IMR-90 (cell line): ENCODE measurements at regions not wholly inside any gene's neighbourhood (a gene's known extent, or its start where the extent isn't known, plus 50 kb on each side); places are given as distances from the start of the nearest gene placed in this dataset.

ENCODE experiments used
- ATAC-seq: fragments of 200-7000 bp; cut with Tn5 transposase; 2 replicates; pipeline ENCODE4 v1.9.1; 2020; ENCODE audit warnings: low read depth, mild to moderate bottlenecking, moderate library complexity
- BruUV-seq: library from RNA; stranded (reverse); fragments of 400-500 nt; replicated peaks from 2 replicates; lab custom pipeline; 2021; lab: Mats Ljungman, UMichigan
- CTCF ChIA-PET: fragments of 300-600 bp; formaldehyde crosslinking; extraction: SDS; loops from one replicate; lab custom pipeline; 2021; ENCODE audit warnings: antibody characterized with exemption; lab: Yijun Ruan, JAX
- POLR2A ChIA-PET: fragments of 300-600 bp; sonication (Branson Sonifier 250); formaldehyde crosslinking; loops from one replicate; lab custom pipeline; 2022; ENCODE audit warnings: antibody characterized with exemption; ENCODE audit not compliant: unreplicated experiment; lab: Charles Lee
- DNase-seq: peaks from one replicate; pipeline ENCODE4 v3.0.0; 2013
- H2AFZ ChIP-seq: replicated peaks from 2 replicates; pipeline ENCODE3; 2013; ENCODE audit warnings: low read length, mild to moderate bottlenecking; ENCODE audit not compliant: poor library complexity
- H2AK5ac ChIP-seq: 2 replicates; pipeline ENCODE4 v1.6.1; 2013; ENCODE audit warnings: low read depth, low read length, inconsistent platforms
- H2AK9ac ChIP-seq: replicated peaks from 2 replicates; pipeline ENCODE3; 2013; ENCODE audit warnings: mild to moderate bottlenecking, low read depth, low read length, moderate library complexity; ENCODE audit not compliant: poor library complexity
- H2BK120ac ChIP-seq: 2 replicates; pipeline ENCODE4 v1.6.1; 2013; ENCODE audit warnings: low read depth, low read length, inconsistent platforms
- H2BK15ac ChIP-seq: 3 replicates; pipeline ENCODE4 v1.6.1; 2013; ENCODE audit warnings: low read depth, low read length, inconsistent platforms
- H2BK20ac ChIP-seq: 2 replicates; pipeline ENCODE4 v1.6.1; 2013; ENCODE audit warnings: low read depth, mild to moderate bottlenecking, inconsistent platforms, low read length, moderate library complexity
- H2BK5ac ChIP-seq: 2 replicates; pipeline ENCODE4 v1.6.1; 2013; ENCODE audit warnings: mild to moderate bottlenecking, low read depth, low read length, inconsistent platforms; ENCODE audit not compliant: poor library complexity, severe bottlenecking
- H3K14ac ChIP-seq: replicated peaks from 2 replicates; pipeline ENCODE4 v1.6.1; 2013; ENCODE audit warnings: low read depth, low read length, inconsistent platforms
- H3K18ac ChIP-seq: 2 replicates; pipeline ENCODE4 v1.6.1; 2013; ENCODE audit warnings: low read depth, low read length, control low read depth
- H3K23ac ChIP-seq: 2 replicates; pipeline ENCODE4 v1.6.1; 2013; ENCODE audit warnings: low read depth, low read length, inconsistent platforms
- H3K27ac ChIP-seq: 2 replicates; pipeline ENCODE4 v1.5.1; 2013; ENCODE audit warnings: mild to moderate bottlenecking, control low read depth, low read length; ENCODE audit not compliant: insufficient read depth
- H3K27me3 ChIP-seq: 2 replicates; pipeline ENCODE4 v1.6.1; 2013; ENCODE audit warnings: low read length; ENCODE audit not compliant: control insufficient read depth, insufficient read depth
- H3K36me3 ChIP-seq: 2 replicates; pipeline ENCODE4 v1.6.1; 2013; ENCODE audit warnings: low read length, mixed read lengths; ENCODE audit not compliant: control insufficient read depth, insufficient read depth
- H3K4ac ChIP-seq: 2 replicates; pipeline ENCODE4 v1.6.1; 2013; ENCODE audit warnings: low read depth, low read length, inconsistent platforms
- H3K4me1 ChIP-seq: 2 replicates; pipeline ENCODE4 v1.6.1; 2013; ENCODE audit warnings: low read length, mixed read lengths; ENCODE audit not compliant: control insufficient read depth, insufficient read depth
- H3K4me2 ChIP-seq: 2 replicates; pipeline ENCODE4 v1.6.1; 2013; ENCODE audit warnings: low read depth, mild to moderate bottlenecking, control low read depth, low read length, moderate library complexity
- H3K4me3 ChIP-seq: 2 replicates; pipeline ENCODE4 v1.5.1; 2013; ENCODE audit warnings: low read depth, mild to moderate bottlenecking, control low read depth, low read length, moderate library complexity; ENCODE audit not compliant: insufficient read depth
- H3K56ac ChIP-seq: 2 replicates; pipeline ENCODE4 v1.6.1; 2013; ENCODE audit warnings: low read length, inconsistent platforms; ENCODE audit not compliant: insufficient read depth; ENCODE audit errors: extremely low read depth
- H3K79me1 ChIP-seq, 2 experiments: 2 replicates each; pipeline ENCODE4 v1.6.1; 2013; ENCODE audit warnings: low read length in 2 of 2, inconsistent platforms in 1 of 2, low read depth in 1 of 2
- H3K9ac ChIP-seq: 2 replicates; pipeline ENCODE4 v1.6.1; 2013; ENCODE audit warnings: low read depth, low read length, control low read depth
- H3K9me1 ChIP-seq: 2 replicates; pipeline ENCODE4 v1.6.1; 2013; ENCODE audit warnings: low read length, inconsistent platforms; ENCODE audit not compliant: insufficient read depth
- H3K9me3 ChIP-seq: 2 replicates; pipeline ENCODE4 v1.6.1; 2013; ENCODE audit warnings: low read length; ENCODE audit not compliant: control insufficient read depth, insufficient read depth
- H4K20me1 ChIP-seq: 2 replicates; pipeline ENCODE4 v1.6.1; 2013; ENCODE audit warnings: low read length, inconsistent platforms; ENCODE audit not compliant: insufficient read depth
- H4K5ac ChIP-seq: 2 replicates; pipeline ENCODE4 v1.6.1; 2013; ENCODE audit warnings: mild to moderate bottlenecking, low read depth, low read length, control low read depth
- H4K8ac ChIP-seq, 2 experiments: 2 replicates each; pipeline ENCODE4 v1.6.1; 2013; ENCODE audit warnings: low read depth in 2 of 2, low read length in 2 of 2, control low read depth in 1 of 2, inconsistent platforms in 1 of 2
- H4K91ac ChIP-seq: 2 replicates; pipeline ENCODE4 v1.6.1; 2013; ENCODE audit warnings: low read depth, low read length, inconsistent platforms; ENCODE audit not compliant: insufficient read depth
- MAFK ChIP-seq: IDR thresholded peaks from 2 replicates; pipeline ENCODE4 v1.6.1; 2012; ENCODE audit warnings: low read depth, low read length, improper control_type of control experiment
- NFE2L2 ChIP-seq: fragments of 150-350 bp; IDR thresholded peaks from 2 replicates; pipeline ENCODE4 v1.6.1; 2016; ENCODE audit warnings: low read depth, mild to moderate bottlenecking, low read length
- RCOR1 ChIP-seq: IDR thresholded peaks from 2 replicates; pipeline ENCODE4 v1.6.1; 2012; ENCODE audit warnings: mild to moderate bottlenecking, low read length, improper control_type of control experiment; ENCODE audit not compliant: insufficient replicate concordance
- WGBS, 2 experiments: methylation state at CpG; one replicate each; pipeline versions ENCODE4 v1.1.5 to v1.1.7; 2013; ENCODE audit warnings: missing lambda C conversion rate in 2 of 2; ENCODE audit not compliant: insufficient read length in 1 of 2; ENCODE audit errors: extremely low coverage in 2 of 2; 5-methylcytosine and 5-hydroxymethylcytosine counted together
- dilution Hi-C: fragments of 300-500 bp; cut with HindIII; formaldehyde crosslinking; loops from one replicate; pipeline ENCODE4 v1.14.3; 2018; ENCODE audit warnings: low sequenced_read_pairs; ENCODE audit not compliant: unreplicated experiment
- in situ Hi-C: fragments of 300-500 bp; cut with MboI; formaldehyde crosslinking; loops from 3 replicates; pipeline ENCODE4 v1.14.3; 2019; ENCODE audit warnings: low sequenced_read_pairs, inconsistent platforms, mixed read lengths
- intact Hi-C: fragments of 100-400 bp; cut with micrococcal nuclease; formaldehyde crosslinking; loops from 2 replicates; pipeline ENCODE4 v1.10.0; 2022

- dilution Hi-C loops = no loop called here
- no peak for DNase-seq
- H2BK15ac ChIP-seq = no peak overlapping the region
- H3K9ac ChIP-seq = no peak overlapping the region
- no peak overlapping the region for H2AK9ac ChIP-seq
- H3K9me3 ChIP-seq = no peaks in the 10 kb centered on the region
- no peak for TF ChIP-seq RCOR1
- TF ChIP-seq MAFK = no peak
- TF ChIP-seq NFE2L2 = no peak
- no peak overlapping the region for H2AK5ac ChIP-seq
- H3K14ac ChIP-seq = no peak overlapping the region
- no CpG with 5 or more reads among the region's 2 CpGs for WGBS, 2 experiments
- CTCF ChIA-PET = no interaction called here
- H2BK120ac ChIP-seq = no peak overlapping the region
- no peaks in the 10 kb centered on the region for H3K9me1 ChIP-seq
- H3K4me2 ChIP-seq = no peak overlapping the region
- no peak overlapping the region for H2BK20ac ChIP-seq
- no peak overlapping the region for H4K8ac ChIP-seq
- no peak overlapping the region for H3K4me3 ChIP-seq
- H3K56ac ChIP-seq = no peak overlapping the region
- no peaks in the 10 kb centered on the region for H3K27me3 ChIP-seq
- intact Hi-C loops = no loop called here
- H2BK5ac ChIP-seq = no peak overlapping the region
- BruUV-seq = no TSS peak
- H3K36me3 ChIP-seq = no peaks in the 10 kb centered on the region
- no peak overlapping the region for H4K5ac ChIP-seq
- H4K91ac ChIP-seq = no peak overlapping the region
- no peak overlapping the region for H3K4ac ChIP-seq
- H3K27ac ChIP-seq = no peak overlapping the region
- POLR2A ChIA-PET = no interaction called here
- H3K18ac ChIP-seq = no peak overlapping the region
- in situ Hi-C loops = no loop called here
- H2AFZ ChIP-seq = no peak overlapping the region
- no peak for ATAC-seq
- no peaks in the 10 kb centered on the region for H3K79me1 ChIP-seq
- no peak overlapping the region for H3K23ac ChIP-seq
- no peaks in the 10 kb centered on the region for H3K4me1 ChIP-seq
- no peaks in the 10 kb centered on the region for H4K20me1 ChIP-seq
Observed at GRCh38 chr2:219893541-219893940, 266.1 kb downstream of the SLC4A3 start.
